ENCODE measurements at regions not wholly inside any gene's neighbourhood (a gene's known extent, or its start where the extent isn't known, plus 50 kb on each side); places are given as distances from the start of the nearest gene placed in this dataset.
"Not testable (repeated sequence)": the region's sequence is repeated elsewhere in the genome, so short reads cannot be mapped to it uniquely, and the experiment has no call there.

- H3K9me3 ChIP-seq (ENCODE audit: control insufficient read depth, insufficient read depth, low read depth, low read length): no peaks in the 10 kb centered on the region
- no peak overlapping the region for H3K27ac ChIP-seq (ENCODE audit: insufficient read depth, low read length)
- no peaks in the 10 kb centered on the region for H3K4me1 ChIP-seq (ENCODE audit: control insufficient read depth, extremely low read depth, insufficient read depth, low read length)
- H3K36me3 ChIP-seq (ENCODE audit: control insufficient read depth, insufficient read depth, low read length): no peaks in the 10 kb centered on the region
- no peaks in the 10 kb centered on the region for H4K20me1 ChIP-seq (ENCODE audit: control insufficient read depth, extremely low read depth, insufficient read depth, low read length)
- H3K4me2 ChIP-seq (ENCODE audit: extremely low read depth, insufficient read depth, low read length): no peak overlapping the region
- no peak overlapping the region for H2AFZ ChIP-seq (ENCODE audit: low read length)
- DNase-seq (ENCODE audit: low read depth in 2 of 2): no peak
- no peak for TF ChIP-seq EZH2 (IDR thresholded peaks at IDR 0.05; ENCODE audit: low read length, missing control alignments)
- H3K27me3 ChIP-seq (ENCODE audit: control insufficient read depth, insufficient read depth, low read length): no peaks in the 10 kb centered on the region
- H3K79me2 ChIP-seq (ENCODE audit: control insufficient read depth, insufficient read depth, low read length): no peaks in the 10 kb centered on the region
- H3K9ac ChIP-seq (ENCODE audit: insufficient read depth, low read length): no peak overlapping the region
- no peak overlapping the region for H3K4me3 ChIP-seq (replicated peaks in 1 of 4; ENCODE audit: control extremely low read depth in 1 of 4, insufficient read depth in 1 of 4, low read depth in 3 of 4, low read length in 4 of 4)
Measured at GRCh38 chr13:43964698-43965458, 85.2 kb downstream of the LACC1 start.

DNA sequence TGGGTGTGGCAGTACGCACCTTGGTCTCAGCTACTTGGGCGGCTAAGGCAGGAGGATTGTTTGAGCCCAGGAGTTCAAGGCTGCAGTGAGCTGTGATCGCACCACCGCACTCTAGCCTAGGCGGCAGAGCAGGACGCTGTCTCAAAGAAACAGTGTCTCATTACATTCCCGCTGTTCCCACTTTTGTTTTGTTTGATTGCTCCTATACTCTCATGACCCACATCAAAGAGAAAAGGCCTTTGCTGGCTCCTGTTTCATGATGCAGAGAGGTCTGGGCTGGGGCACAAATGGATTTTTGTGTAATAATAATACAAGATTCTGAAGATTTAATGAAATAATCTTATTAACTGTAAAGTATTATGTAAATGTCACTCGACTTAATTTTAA is 85.7 kb downstream of the LACC1 start:
- Histone ChIP-seq H3K36me3 (ENCODE audit: control insufficient read depth, insufficient read depth, low read length) (no peaks in the 10 kb centered on the region), H3K4me2 (ENCODE audit: extremely low read depth, insufficient read depth, low read length) (no peak overlapping the region), H3K79me2 (ENCODE audit: control insufficient read depth, insufficient read depth, low read length) (no peaks in the 10 kb centered on the region), H3K27ac (ENCODE audit: insufficient read depth, low read length) (no peak overlapping the region), H3K4me3 (replicated peaks in 1 of 4; ENCODE audit: control extremely low read depth in 1 of 4, insufficient read depth in 1 of 4, low read depth in 3 of 4, low read length in 4 of 4) (no peak overlapping the region), H2AFZ (ENCODE audit: low read length) (no peak overlapping the region), H4K20me1 (ENCODE audit: control insufficient read depth, extremely low read depth, insufficient read depth, low read length) (no peaks in the 10 kb centered on the region), H3K9me3 (ENCODE audit: control insufficient read depth, insufficient read depth, low read depth, low read length) (no peaks in the 10 kb centered on the region), H3K4me1 (ENCODE audit: control insufficient read depth, extremely low read depth, insufficient read depth, low read length) (no peaks in the 10 kb centered on the region), H3K9ac (ENCODE audit: insufficient read depth, low read length) (no peak overlapping the region), H3K27me3 (ENCODE audit: control insufficient read depth, insufficient read depth, low read length) (no peaks in the 10 kb centered on the region)
- no peak for TF ChIP-seq EZH2 (IDR thresholded peaks at IDR 0.05; ENCODE audit: low read length, missing control alignments)
- TF ChIP-seq CTCF (conservative IDR thresholded peaks at IDR 0.05 in 1 of 2, IDR thresholded peaks at IDR 0.05 in 1 of 2; ENCODE audit: low read depth in 1 of 2, low read length in 2 of 2): no peak
- DNase-seq (ENCODE audit: low read depth in 2 of 2): no peak

DNA sequence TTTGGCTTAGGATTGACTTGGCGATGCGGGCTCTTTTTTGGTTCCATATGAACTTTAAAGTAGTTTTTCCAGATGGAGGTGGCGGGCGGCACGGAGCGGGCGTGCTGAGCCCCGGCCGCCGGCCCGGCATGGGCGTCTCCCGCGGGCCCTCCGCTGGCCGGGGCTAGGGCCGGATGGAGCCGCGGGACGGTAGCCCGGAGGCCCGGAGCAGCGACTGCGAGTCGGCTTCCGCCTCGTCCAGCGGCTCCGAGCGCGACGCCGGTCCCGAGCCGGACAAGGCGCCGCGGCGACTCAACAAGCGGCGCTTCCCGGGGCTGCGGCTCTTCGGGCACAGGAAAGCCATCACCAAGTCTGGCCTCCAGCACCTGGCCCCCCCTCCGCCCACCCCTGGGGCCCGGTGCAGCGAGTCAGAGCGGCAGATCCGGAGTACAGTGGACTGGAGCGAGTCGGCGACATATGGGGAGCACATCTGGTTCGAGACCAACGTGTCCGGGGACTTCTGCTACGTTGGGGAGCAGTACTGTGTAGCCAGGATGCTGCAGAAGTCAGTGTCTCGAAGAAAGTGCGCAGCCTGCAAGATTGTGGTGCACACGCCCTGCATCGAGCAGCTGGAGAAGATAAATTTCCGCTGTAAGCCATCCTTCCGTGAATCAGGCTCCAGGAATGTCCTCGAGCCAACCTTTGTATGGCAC is 88.7 kb downstream of the LACC1 start:
- not testable (repeated sequence) for H3K36me3 ChIP-seq (ENCODE audit: control insufficient read depth, insufficient read depth, low read length); H4K20me1 ChIP-seq (ENCODE audit: control insufficient read depth, extremely low read depth, insufficient read depth, low read length); H3K4me3 ChIP-seq (replicated peaks in 1 of 4; ENCODE audit: control extremely low read depth in 1 of 4, insufficient read depth in 1 of 4, low read depth in 3 of 4, low read length in 4 of 4); H3K27ac ChIP-seq (ENCODE audit: insufficient read depth, low read length); H3K27me3 ChIP-seq (ENCODE audit: control insufficient read depth, insufficient read depth, low read length); H3K79me2 ChIP-seq (ENCODE audit: control insufficient read depth, insufficient read depth, low read length); H2AFZ ChIP-seq (ENCODE audit: low read length); H3K9ac ChIP-seq (ENCODE audit: insufficient read depth, low read length); DNase-seq (ENCODE audit: low read depth in 2 of 2); H3K4me1 ChIP-seq (ENCODE audit: control insufficient read depth, extremely low read depth, insufficient read depth, low read length); H3K4me2 ChIP-seq (ENCODE audit: extremely low read depth, insufficient read depth, low read length); H3K9me3 ChIP-seq (ENCODE audit: control insufficient read depth, insufficient read depth, low read depth, low read length)

GRCh38 chr13:43968943-43969690 is 89.4 kb downstream of the LACC1 start:
- H3K9ac ChIP-seq (ENCODE audit: insufficient read depth, low read length); DNase-seq (ENCODE audit: low read depth in 2 of 2): not testable (repeated sequence)

DNA sequence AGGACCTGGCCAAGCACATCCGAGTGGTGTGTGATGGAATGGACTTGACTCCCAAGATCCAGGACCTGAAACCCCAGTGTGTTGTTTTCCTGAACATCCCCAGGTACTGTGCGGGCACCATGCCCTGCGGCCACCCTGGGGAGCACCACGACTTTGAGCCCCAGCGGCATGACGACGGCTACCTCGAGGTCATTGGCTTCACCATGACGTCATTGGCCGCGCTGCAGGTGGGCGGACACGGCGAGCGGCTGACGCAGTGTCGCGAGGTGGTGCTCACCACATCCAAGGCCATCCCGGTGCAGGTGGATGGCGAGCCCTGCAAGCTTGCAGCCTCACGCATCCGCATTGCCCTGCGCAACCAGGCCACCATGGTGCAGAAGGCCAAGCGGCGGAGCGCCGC is 90.2 kb downstream of the LACC1 start:
- DNase-seq (ENCODE audit: low read depth in 2 of 2); H3K27ac ChIP-seq (ENCODE audit: insufficient read depth, low read length); H3K27me3 ChIP-seq (ENCODE audit: control insufficient read depth, insufficient read depth, low read length); H2AFZ ChIP-seq (ENCODE audit: low read length); H3K9me3 ChIP-seq (ENCODE audit: control insufficient read depth, insufficient read depth, low read depth, low read length); H3K4me1 ChIP-seq (ENCODE audit: control insufficient read depth, extremely low read depth, insufficient read depth, low read length); H3K9ac ChIP-seq (ENCODE audit: insufficient read depth, low read length); H3K4me2 ChIP-seq (ENCODE audit: extremely low read depth, insufficient read depth, low read length); H3K36me3 ChIP-seq (ENCODE audit: control insufficient read depth, insufficient read depth, low read length); H3K4me3 ChIP-seq (replicated peaks in 1 of 4; ENCODE audit: control extremely low read depth in 1 of 4, insufficient read depth in 1 of 4, low read depth in 3 of 4, low read length in 4 of 4); H4K20me1 ChIP-seq (ENCODE audit: control insufficient read depth, extremely low read depth, insufficient read depth, low read length); H3K79me2 ChIP-seq (ENCODE audit: control insufficient read depth, insufficient read depth, low read length): not testable (repeated sequence)

More at GRCh38 chr13:43968943-43969690, 89.4 kb downstream of the LACC1 start:
- not testable (repeated sequence) for H3K4me1 ChIP-seq (ENCODE audit: control insufficient read depth, extremely low read depth, insufficient read depth, low read length); H3K27me3 ChIP-seq (ENCODE audit: control insufficient read depth, insufficient read depth, low read length); H4K20me1 ChIP-seq (ENCODE audit: control insufficient read depth, extremely low read depth, insufficient read depth, low read length); H3K4me3 ChIP-seq (replicated peaks in 1 of 4; ENCODE audit: control extremely low read depth in 1 of 4, insufficient read depth in 1 of 4, low read depth in 3 of 4, low read length in 4 of 4); H3K27ac ChIP-seq (ENCODE audit: insufficient read depth, low read length); H3K4me2 ChIP-seq (ENCODE audit: extremely low read depth, insufficient read depth, low read length); H2AFZ ChIP-seq (ENCODE audit: low read length); H3K9me3 ChIP-seq (ENCODE audit: control insufficient read depth, insufficient read depth, low read depth, low read length); H3K79me2 ChIP-seq (ENCODE audit: control insufficient read depth, insufficient read depth, low read length); H3K36me3 ChIP-seq (ENCODE audit: control insufficient read depth, insufficient read depth, low read length)

Measured in fibroblast of lung (primary cell).